ENCODE measurements at regions not wholly inside any gene's neighbourhood (a gene's known extent, or its start where the extent isn't known, plus 50 kb on each side); places are given as distances from the start of the nearest gene placed in this dataset.

DNA sequence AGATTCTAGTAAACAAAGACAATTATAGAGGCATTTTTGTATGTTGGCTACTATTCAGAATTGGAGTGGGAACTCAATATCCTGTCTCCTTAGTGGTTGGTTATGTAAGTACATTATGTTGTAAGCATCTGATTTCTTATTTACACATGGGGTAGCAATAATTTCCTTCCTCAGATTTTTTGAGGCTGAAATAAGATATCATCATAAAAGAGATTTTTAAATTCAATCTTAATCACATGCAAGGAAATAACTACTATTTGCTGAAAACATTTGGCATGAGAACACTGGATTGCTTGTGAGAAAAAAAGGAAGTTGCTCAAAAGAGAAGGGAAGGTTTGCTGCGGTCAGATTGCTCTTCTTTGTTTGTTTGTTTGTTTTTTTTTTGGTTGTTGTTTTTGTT lies 437.7 kb upstream of the HS3ST1 start:
- TF ChIP-seq, protein P1, sequence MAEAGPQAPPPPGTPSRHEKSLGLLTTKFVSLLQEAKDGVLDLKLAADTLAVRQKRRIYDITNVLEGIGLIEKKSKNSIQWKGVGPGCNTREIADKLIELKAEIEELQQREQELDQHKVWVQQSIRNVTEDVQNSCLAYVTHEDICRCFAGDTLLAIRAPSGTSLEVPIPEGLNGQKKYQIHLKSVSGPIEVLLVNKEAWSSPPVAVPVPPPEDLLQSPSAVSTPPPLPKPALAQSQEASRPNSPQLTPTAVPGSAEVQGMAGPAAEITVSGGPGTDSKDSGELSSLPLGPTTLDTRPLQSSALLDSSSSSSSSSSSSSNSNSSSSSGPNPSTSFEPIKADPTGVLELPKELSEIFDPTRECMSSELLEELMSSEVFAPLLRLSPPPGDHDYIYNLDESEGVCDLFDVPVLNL (CRISPR knock-in tag; IDR thresholded peaks at IDR 0.05; ENCODE audit: low read depth), result no peak
- TF ChIP-seq SRSF1 (IDR thresholded peaks at IDR 0.05; ENCODE audit: low read depth, low read length), result no peak

Measured in K562 (cell line).